Central memory CD4-positive, alpha-beta T cell (primary cell): ENCODE measurements at regions not wholly inside any gene's neighbourhood (a gene's known extent, or its start where the extent isn't known, plus 50 kb on each side); places are given as distances from the start of the nearest gene placed in this dataset.
A peak's percentile ranks its signal among the peaks of the same experiment; 100 is the strongest.
"Not testable (repeated sequence)": the region's sequence is repeated elsewhere in the genome, so short reads cannot be mapped to it uniquely, and the experiment has no call there.

Source experiments
- DNase-seq: peaks from one replicate; pipeline ENCODE4 v3.0.0; 2022

- DNase-seq: not testable (repeated sequence)
These were observed 68.8 kb upstream of the WIPI2 start for GRCh38 chr7:5121256-5121655.

- DNase-seq: peak; percentile 55
These were observed 58.8 kb upstream of the WIPI2 start for GRCh38 chr7:5131238-5131637.

GRCh38 chr7:5132539-5132938 lies 57.5 kb upstream of the WIPI2 start:
- no peak for DNase-seq

GRCh38 chr7:5139998-5140397 lies 50.0 kb upstream of the WIPI2 start:
- no peak for DNase-seq
